ENCODE measurements at regions not wholly inside any gene's neighbourhood (a gene's known extent, or its start where the extent isn't known, plus 50 kb on each side); places are given as distances from the start of the nearest gene placed in this dataset.
A peak's percentile ranks its signal among the peaks of the same experiment; 100 is the strongest.
"Not testable (repeated sequence)": the region's sequence is repeated elsewhere in the genome, so short reads cannot be mapped to it uniquely, and the experiment has no call there.

GRCh38 chr5:89349246-89349980, 466.4 kb upstream of the MEF2C start:
- DNase-seq (ENCODE audit: low read depth in 2 of 2): no peak

- no peak for DNase-seq (ENCODE audit: low read depth in 2 of 2)
These were observed 463.6 kb upstream of the MEF2C start for GRCh38 chr5:89346573-89346972.

GRCh38 chr5:89343666-89344065, 460.7 kb upstream of the MEF2C start:
- no peak for DNase-seq (ENCODE audit: low read depth in 2 of 2)

- DNase-seq (ENCODE audit: low read depth in 2 of 2): no peak
These were observed 459.3 kb upstream of the MEF2C start for GRCh38 chr5:89342106-89342876.

GRCh38 chr5:89338935-89339334, 456.0 kb upstream of the MEF2C start:
- DNase-seq (ENCODE audit: low read depth in 2 of 2): no peak

GRCh38 chr5:89336111-89336510, 453.1 kb upstream of the MEF2C start:
- no peak for DNase-seq (ENCODE audit: low read depth in 2 of 2)

- DNase-seq (ENCODE audit: low read depth in 2 of 2): no peak
These were observed 447.2 kb upstream of the MEF2C start for GRCh38 chr5:89330140-89330539.

GRCh38 chr5:89327608-89328007, 444.6 kb upstream of the MEF2C start:
- DNase-seq (ENCODE audit: low read depth in 2 of 2): no peak

GRCh38 chr5:89324990-89325389, 442.0 kb upstream of the MEF2C start:
- DNase-seq (ENCODE audit: low read depth in 2 of 2): no peak

GRCh38 chr5:89320421-89321277, 437.7 kb upstream of the MEF2C start:
- DNase-seq (ENCODE audit: low read depth in 2 of 2): no peak

- not testable (repeated sequence) for DNase-seq (ENCODE audit: low read depth in 2 of 2)
These were observed 434.9 kb upstream of the MEF2C start for GRCh38 chr5:89317838-89318237.

- no peak for DNase-seq (ENCODE audit: low read depth in 2 of 2)
These were observed 432.5 kb upstream of the MEF2C start for GRCh38 chr5:89315286-89316100.

GRCh38 chr5:89313804-89314588, 431.0 kb upstream of the MEF2C start:
- peak in 1 of 2 donors; percentile 5 for DNase-seq (ENCODE audit: low read depth in 2 of 2)

GRCh38 chr5:89313044-89313443, 430.1 kb upstream of the MEF2C start:
- DNase-seq (ENCODE audit: low read depth in 2 of 2): no peak

- no peak for DNase-seq (ENCODE audit: low read depth in 2 of 2)
These were observed 426.3 kb upstream of the MEF2C start for GRCh38 chr5:89309268-89309667.

- no peak for DNase-seq (ENCODE audit: low read depth in 2 of 2)
These were observed 425.6 kb upstream of the MEF2C start for GRCh38 chr5:89308606-89309040.

GRCh38 chr5:89307972-89308371, 425.0 kb upstream of the MEF2C start:
- no peak for DNase-seq (ENCODE audit: low read depth in 2 of 2)

- DNase-seq (ENCODE audit: low read depth in 2 of 2): not testable (repeated sequence)
These were observed 424.2 kb upstream of the MEF2C start for GRCh38 chr5:89307141-89307540.

- no peak for DNase-seq (ENCODE audit: low read depth in 2 of 2)
These were observed 420.1 kb upstream of the MEF2C start for GRCh38 chr5:89303033-89303480.

- no peak for DNase-seq (ENCODE audit: low read depth in 2 of 2)
These were observed 419.3 kb upstream of the MEF2C start for GRCh38 chr5:89302102-89302891.

All from activated CD8-positive, alpha-beta memory T cell treated with anti-CD3 and anti-CD28 coated beads for 4 hours (primary cell).